Parathyroid adenoma (tissue), 2 donors: ENCODE measurements at regions not wholly inside any gene's neighbourhood (a gene's known extent, or its start where the extent isn't known, plus 50 kb on each side); places are given as distances from the start of the nearest gene placed in this dataset.

Experiments used
- H2AFZ ChIP-seq: fragments of 300-600 bp; sonication (generic); one replicate; pipeline ENCODE4 v1.7.0; 2017; ENCODE audit warnings: antibody characterized with exemption, mild to moderate bottlenecking
- H3K27ac ChIP-seq: fragments of 300-600 bp; sonication (generic); one replicate; pipeline ENCODE4 v1.7.0; 2017
- H3K27me3 ChIP-seq: fragments of 300-600 bp; sonication (generic); one replicate; pipeline ENCODE4 v1.7.0; 2017; ENCODE audit warnings: low read length; ENCODE audit not compliant: control insufficient read depth, insufficient read depth
- H3K36me3 ChIP-seq: fragments of 300-600 bp; sonication (generic); one replicate; pipeline ENCODE4 v1.7.0; 2017; ENCODE audit warnings: low read length; ENCODE audit not compliant: control insufficient read depth, insufficient read depth
- H3K4me1 ChIP-seq: fragments of 300-600 bp; sonication (generic); one replicate; pipeline ENCODE4 v1.7.0; 2017; ENCODE audit warnings: control low read depth
- H3K4me2 ChIP-seq: fragments of 300-600 bp; sonication (generic); one replicate; pipeline ENCODE4 v1.7.0; 2017; ENCODE audit warnings: low read length
- H3K4me3 ChIP-seq: fragments of 300-600 bp; sonication (generic); one replicate; pipeline ENCODE4 v1.7.0; 2017; ENCODE audit warnings: low read depth, low read length
- H3K79me2 ChIP-seq: fragments of 300-600 bp; sonication (generic); one replicate; pipeline ENCODE4 v1.7.0; 2017; ENCODE audit warnings: control low read depth
- H3K9ac ChIP-seq: fragments of 300-600 bp; sonication (generic); one replicate; pipeline ENCODE4 v1.7.0; 2017; ENCODE audit warnings: mild to moderate bottlenecking
- H3K9me3 ChIP-seq: fragments of 300-600 bp; sonication (generic); one replicate; pipeline ENCODE4 v1.7.0; 2017; ENCODE audit warnings: low read length; ENCODE audit not compliant: control insufficient read depth
- TF ChIP-seq, protein P1 (sequence below): fragments of 300-600 bp; sonication (generic); IDR thresholded peaks from one replicate; pipeline ENCODE4 v1.7.0; 2017; ENCODE audit warnings: antibody characterized with exemption, mild to moderate bottlenecking
- donor health status: primary hyperparathyroidism.

DNA sequence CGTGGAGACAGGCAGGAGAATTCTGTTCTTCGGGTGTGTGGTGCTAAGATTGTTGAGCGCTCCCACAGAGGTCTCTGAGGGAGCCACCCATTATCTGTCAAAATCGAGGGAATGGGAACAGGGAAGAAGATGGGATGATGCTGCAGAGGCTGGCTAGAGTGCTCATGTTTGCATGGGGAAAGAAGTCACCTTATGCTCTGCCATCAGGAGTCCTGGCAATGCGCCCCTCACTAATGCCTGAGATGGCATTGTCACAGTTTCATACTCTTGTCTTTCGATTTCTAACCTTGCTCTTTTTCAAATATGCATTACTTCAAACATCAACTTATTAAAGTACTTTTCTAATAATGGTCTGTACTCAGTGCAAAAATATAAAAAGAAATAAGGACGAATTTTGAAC lies 463.3 kb upstream of the CELF4 start:
- Histone ChIP-seq H3K4me1 (no peaks in the 10 kb centered on the region), H3K4me3 (no peak overlapping the region), H3K79me2 (no peaks in the 10 kb centered on the region), H3K4me2 (no peak overlapping the region), H3K27ac (no peak overlapping the region), H2AFZ (no peak overlapping the region), H3K27me3 (no peaks in the 10 kb centered on the region), H3K9ac (no peak overlapping the region), H3K36me3 (no peaks in the 10 kb centered on the region), H3K9me3 (no peaks in the 10 kb centered on the region)
- TF ChIP-seq, protein P1, sequence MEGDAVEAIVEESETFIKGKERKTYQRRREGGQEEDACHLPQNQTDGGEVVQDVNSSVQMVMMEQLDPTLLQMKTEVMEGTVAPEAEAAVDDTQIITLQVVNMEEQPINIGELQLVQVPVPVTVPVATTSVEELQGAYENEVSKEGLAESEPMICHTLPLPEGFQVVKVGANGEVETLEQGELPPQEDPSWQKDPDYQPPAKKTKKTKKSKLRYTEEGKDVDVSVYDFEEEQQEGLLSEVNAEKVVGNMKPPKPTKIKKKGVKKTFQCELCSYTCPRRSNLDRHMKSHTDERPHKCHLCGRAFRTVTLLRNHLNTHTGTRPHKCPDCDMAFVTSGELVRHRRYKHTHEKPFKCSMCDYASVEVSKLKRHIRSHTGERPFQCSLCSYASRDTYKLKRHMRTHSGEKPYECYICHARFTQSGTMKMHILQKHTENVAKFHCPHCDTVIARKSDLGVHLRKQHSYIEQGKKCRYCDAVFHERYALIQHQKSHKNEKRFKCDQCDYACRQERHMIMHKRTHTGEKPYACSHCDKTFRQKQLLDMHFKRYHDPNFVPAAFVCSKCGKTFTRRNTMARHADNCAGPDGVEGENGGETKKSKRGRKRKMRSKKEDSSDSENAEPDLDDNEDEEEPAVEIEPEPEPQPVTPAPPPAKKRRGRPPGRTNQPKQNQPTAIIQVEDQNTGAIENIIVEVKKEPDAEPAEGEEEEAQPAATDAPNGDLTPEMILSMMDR = no peak

DNA sequence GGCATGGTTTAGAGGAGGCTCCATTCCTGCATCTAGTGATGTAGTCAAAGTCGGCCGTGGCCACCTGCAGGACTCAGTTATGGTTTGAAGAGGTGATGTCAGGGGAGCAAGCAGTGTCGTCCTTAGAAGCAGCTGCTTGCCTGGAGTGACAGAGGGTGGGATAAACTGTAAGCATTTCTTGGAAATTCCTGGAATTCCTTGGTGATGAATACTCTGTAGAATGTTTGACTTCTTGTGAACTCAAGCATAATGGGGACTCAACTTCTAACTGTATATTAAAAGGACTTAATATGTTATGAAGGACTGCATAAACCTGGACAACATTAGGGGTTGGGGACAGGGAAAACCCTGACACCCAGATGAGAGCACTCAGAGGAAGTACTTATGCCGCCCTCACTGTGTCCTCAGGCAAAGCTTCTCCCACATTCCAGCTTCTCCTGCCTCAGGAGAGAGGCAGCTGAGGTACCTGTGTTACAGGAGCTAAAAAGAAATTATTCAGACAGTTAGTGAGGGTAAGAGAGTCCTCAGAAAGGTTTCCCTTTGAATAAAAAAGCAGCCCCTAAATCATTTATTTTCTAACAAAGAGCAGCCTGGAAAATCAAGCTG lies 459.9 kb upstream of the CELF4 start:
- no peak overlapping the region for H3K27ac ChIP-seq
- H3K36me3 ChIP-seq = no peaks in the 10 kb centered on the region
- no peak overlapping the region for H3K4me3 ChIP-seq
- no peaks in the 10 kb centered on the region for H3K4me1 ChIP-seq
- no peaks in the 10 kb centered on the region for H3K79me2 ChIP-seq
- H3K9ac ChIP-seq = no peak overlapping the region
- TF ChIP-seq, protein P1 = no peak
- H3K4me2 ChIP-seq = no peak overlapping the region
- H3K27me3 ChIP-seq = no peaks in the 10 kb centered on the region
- H2AFZ ChIP-seq = no peak overlapping the region
- H3K9me3 ChIP-seq = no peaks in the 10 kb centered on the region

DNA sequence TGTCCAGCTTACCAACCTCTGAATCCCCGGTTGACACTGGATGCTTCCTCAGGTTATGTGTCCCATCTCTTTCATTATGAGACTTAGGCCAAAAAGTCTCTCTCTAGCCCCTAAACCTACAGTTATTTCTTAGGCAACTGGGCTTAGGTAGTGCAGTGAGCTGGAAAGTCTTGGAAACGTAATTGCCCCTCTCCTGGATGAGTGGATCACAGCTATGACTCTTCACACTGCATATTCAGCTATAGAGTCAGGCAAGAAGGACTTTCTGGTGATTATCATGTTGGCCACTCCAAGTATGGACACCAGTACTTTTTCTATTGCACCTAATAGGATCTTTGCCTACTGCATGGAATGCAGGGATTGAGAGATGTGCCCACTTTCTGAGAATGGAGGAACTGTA lies 458.3 kb upstream of the CELF4 start:
- Histone ChIP-seq H3K79me2 (no peaks in the 10 kb centered on the region), H3K4me1 (no peaks in the 10 kb centered on the region), H3K27me3 (no peaks in the 10 kb centered on the region), H3K9ac (no peak overlapping the region), H2AFZ (no peak overlapping the region), H3K9me3 (no peaks in the 10 kb centered on the region), H3K4me2 (no peak overlapping the region), H3K4me3 (no peak overlapping the region), H3K36me3 (no peaks in the 10 kb centered on the region), H3K27ac (no peak overlapping the region)
- TF ChIP-seq, protein P1 = no peak

DNA sequence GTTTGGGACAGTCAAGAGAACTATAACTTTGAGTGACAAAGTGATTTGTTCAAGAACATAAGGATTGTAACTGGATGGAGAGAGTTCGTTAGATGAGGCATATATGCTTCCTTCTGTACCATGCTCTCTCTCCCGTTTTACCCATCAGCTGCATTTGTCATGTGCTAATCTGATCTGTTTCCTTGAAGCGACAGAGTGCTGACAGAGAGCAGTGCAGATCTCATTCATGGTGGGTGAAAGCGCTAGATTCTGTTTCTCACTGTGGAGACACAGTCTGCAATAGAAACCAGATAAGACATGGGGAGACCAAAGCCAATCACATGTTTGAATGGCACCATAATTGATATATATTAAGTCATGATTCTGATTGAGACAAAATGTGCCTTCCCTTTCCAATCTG lies 456.6 kb upstream of the CELF4 start:
- H3K36me3 ChIP-seq = no peaks in the 10 kb centered on the region
- TF ChIP-seq, protein P1 = no peak
- no peak overlapping the region for H3K4me3 ChIP-seq
- no peaks in the 10 kb centered on the region for H3K9me3 ChIP-seq
- H3K9ac ChIP-seq = no peak overlapping the region
- H3K4me2 ChIP-seq = no peak overlapping the region
- no peak overlapping the region for H3K27ac ChIP-seq
- H3K27me3 ChIP-seq = no peaks in the 10 kb centered on the region
- H3K4me1 ChIP-seq = no peaks in the 10 kb centered on the region
- H2AFZ ChIP-seq = no peak overlapping the region
- H3K79me2 ChIP-seq = no peaks in the 10 kb centered on the region

DNA sequence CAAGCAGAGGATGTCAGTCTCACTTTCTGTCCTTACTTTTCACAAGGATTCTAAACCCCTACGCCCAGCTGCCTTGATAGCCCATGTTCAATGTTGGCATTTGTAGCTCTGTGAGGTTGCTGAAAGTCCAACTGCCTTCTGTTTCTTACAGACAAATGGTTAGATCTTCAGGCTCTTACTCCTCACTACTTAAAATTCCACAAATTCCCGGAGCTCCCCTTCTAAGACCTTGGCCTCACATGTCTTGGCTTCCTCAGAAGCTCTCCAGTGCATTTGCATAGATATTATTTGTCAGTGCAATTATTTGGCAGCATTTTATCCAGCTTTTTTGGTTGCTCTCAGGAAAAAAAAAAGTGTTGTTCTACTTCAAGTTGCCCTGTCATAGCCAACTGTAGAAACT lies 453.7 kb upstream of the CELF4 start:
- no peak overlapping the region for H3K4me2 ChIP-seq
- no peak overlapping the region for H3K4me3 ChIP-seq
- H3K9me3 ChIP-seq = no peaks in the 10 kb centered on the region
- H3K27me3 ChIP-seq = no peaks in the 10 kb centered on the region
- TF ChIP-seq, protein P1 = no peak
- H3K36me3 ChIP-seq = no peaks in the 10 kb centered on the region
- H2AFZ ChIP-seq = no peak overlapping the region
- H3K79me2 ChIP-seq = no peaks in the 10 kb centered on the region
- no peak overlapping the region for H3K27ac ChIP-seq
- no peak overlapping the region for H3K9ac ChIP-seq
- H3K4me1 ChIP-seq = no peaks in the 10 kb centered on the region
